Sciatic nerve (tissue), 2 donors: ENCODE measurements at regions not wholly inside any gene's neighbourhood (a gene's known extent, or its start where the extent isn't known, plus 50 kb on each side); places are given as distances from the start of the nearest gene placed in this dataset.
A peak's percentile ranks its signal among the peaks of the same experiment; 100 is the strongest.

Experiments
- ATAC-seq: fragments of 200-7000 bp; cut with Tn5 transposase; one replicate; pipeline ENCODE4 v1.9.1; 2020; ENCODE audit warnings: mild to moderate bottlenecking, moderate library complexity
- DNase-seq: peaks from one replicate; pipeline ENCODE4 v3.0.0-alpha.2; 2020; ENCODE audit warnings: low spot score
- intact Hi-C: fragments of 100-400 bp; cut with DNase I; formaldehyde crosslinking; loops from one replicate; pipeline ENCODE4 v1.14.2; 2022
- donor health status: DM: no; HTN: no; CAD: no.
- donor health status: DM: no; HTN: no; CAD: no.

DNA sequence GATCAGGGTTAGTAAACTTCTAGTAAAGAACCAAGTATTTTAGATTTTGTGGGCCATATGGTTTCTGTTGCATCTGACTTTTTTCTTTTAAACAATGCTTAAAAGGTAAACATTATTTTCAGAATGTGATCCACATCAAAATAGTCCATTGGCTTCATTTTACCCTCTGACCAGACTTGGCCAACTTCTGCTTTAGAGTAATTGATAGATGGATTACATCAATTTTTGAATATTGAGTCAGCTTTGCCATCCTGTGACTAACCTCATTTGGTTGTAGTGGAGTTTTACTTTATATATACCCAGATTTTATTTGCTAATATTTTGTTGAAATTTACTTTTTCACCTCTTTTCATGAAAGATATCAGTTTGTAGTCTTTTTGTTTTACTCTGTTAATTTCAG is 559.8 kb downstream of the TLL1 start:
- intact Hi-C loops = no loop called here
- DNase-seq (no peak), ATAC-seq (no peak)

DNA sequence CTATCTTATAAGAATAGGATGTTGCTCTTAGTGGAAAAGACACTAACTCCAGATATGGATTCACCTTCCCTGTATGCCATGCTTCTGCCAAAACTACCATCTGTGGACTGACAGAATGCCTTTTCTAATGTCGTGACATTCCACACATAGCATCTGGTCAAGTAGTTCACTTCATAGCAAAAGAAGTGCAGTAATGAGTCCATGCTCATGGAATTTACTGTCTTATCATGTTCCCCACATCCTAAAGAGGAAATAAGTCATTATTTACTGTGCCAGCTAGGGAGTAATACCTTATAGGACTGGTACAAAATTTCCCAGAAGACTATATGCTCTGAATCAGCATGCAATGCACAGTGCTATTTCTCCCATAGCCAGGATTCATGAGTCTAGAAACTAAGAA is 562.4 kb downstream of the TLL1 start:
- DNase-seq (no peak), ATAC-seq (no peak)
- intact Hi-C loops = no loop called here

DNA sequence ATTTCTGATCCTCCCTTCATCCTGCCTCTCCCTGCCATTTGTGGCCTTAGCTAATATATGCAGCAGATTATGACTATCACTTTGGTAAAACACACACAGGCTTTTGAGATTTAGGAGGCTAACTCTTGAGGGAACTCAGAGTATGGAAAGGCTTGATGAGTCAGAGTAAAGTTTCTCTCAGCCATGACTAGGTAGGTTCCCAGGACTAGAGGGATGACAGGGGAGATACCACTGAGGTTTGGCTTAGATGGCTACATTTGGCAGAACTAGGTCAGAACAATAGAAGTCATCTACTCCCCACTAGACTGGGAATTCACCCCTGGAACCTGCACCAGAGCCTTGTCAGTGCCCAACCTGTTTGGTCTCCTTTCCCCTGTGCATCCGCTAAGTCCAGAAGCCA is 585.7 kb downstream of the TLL1 start:
- intact Hi-C loops = no loop called here
- ATAC-seq (no peak), DNase-seq (no peak)

DNA sequence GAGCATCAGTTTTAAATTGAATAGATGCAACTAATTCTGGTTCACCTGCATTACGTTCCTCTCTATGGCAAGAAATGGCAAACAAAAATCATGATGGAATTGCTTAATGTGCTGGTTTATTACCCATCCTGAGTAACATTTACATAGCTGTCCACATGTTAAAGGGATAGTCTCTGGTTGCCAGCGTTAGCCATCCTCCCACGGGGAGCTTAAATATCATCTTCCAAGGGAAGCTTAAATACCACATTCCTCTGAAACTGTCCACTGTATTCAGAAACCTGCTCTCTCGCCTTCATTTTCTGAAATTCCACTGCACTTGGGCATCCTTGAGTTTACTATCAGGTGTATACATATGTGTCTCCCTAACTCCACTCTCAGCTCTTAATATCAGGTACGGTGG is 586.6 kb downstream of the TLL1 start:
- intact Hi-C loops = no loop called here
- DNase-seq = no peak
- ATAC-seq = no peak

DNA sequence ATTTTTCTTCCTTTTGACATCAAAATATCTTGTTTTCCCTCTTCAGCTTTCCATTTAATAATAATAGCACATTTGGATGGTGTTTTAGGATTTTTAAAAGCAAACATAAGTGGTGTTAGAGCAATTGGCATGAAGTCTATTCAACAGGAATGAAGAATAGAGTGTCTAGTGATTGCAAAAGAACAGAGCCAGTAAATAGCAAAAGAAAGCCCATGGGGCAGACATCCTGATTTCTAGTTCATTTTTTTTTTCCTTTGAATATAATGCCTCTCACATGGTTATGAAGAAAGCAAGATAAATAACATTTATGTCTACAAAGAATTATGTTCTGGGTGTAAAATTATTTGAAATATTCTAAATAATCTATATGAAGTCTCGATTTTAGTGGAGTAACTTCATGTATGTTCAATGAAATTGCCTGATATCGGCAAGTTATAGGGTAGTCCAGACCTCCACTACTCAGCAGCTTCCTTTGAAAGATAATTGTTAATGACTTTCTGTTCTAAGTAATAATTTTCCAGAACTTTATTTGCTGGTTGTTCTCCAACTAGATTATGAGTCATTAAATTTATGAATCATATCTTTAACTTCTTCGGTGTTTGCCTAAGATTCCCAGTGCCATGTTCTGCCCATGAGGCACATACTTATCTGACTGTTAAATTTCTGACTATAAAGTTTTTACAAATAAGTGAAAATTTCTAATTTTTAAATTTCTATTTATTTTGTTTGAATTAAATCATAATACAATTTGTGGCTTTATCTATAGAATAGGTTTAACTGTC is 587.9 kb downstream of the TLL1 start:
- ATAC-seq (no peak), DNase-seq (no peak)
- intact Hi-C loops = no loop called here

DNA sequence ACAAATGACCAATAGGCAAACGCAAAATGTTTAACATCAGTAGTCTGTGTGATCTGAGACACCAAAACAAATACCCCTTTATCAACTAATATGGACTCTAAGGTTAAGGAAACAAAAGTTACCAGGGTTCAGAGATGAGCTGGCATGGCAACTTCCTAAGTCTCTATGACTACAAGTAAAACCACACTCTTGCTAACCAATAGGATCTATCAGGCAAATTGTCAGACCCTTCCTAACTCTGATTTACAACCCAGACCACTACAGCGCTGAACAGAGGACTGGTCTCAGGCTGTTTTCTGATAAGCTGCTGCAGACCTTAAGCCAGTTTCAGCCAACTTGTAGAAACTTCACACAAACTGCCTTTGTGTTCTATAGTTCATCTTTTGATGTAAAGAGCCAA is 608.0 kb downstream of the TLL1 start:
- intact Hi-C loops = no loop called here
- DNase-seq (no peak), ATAC-seq (no peak)

DNA sequence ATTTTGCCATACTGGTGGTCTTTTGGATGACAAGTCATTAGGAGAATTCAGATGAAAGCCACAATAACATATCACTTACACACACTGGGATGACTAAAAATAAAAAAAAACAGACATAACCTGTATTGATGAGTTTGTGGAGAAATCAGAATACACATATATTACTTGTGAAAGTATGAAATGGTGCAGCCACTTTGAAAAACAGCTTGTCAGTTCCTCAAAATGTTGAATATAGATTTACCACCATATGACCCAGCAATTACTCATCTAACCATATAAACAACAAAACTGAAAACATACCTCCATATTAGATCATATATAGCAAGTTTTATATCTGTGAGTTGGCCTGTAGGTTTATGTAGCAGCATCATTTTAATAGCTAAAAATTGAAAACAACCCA is 608.7 kb downstream of the TLL1 start:
- DNase-seq = no peak
- intact Hi-C loops = no loop called here
- no peak for ATAC-seq

DNA sequence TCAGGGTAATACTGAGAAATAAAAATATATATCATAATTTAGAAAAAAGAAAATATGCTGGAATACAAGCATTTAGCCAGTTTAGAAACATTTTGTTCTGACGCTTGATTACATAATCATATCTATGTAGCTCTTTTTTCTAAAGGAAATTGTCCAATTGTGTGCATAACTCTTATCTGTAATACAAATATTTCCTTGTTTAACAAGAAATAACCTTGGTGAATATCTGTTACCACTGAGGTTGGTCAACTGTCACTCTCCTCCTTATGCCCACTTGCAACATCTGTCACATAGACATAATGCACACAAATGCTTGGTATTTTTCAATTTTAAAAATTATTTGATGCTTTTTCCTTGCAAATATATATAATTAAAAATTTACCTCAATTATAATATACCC is 609.7 kb downstream of the TLL1 start:
- ATAC-seq (no peak), DNase-seq (no peak)
- intact Hi-C loops = no loop called here

DNA sequence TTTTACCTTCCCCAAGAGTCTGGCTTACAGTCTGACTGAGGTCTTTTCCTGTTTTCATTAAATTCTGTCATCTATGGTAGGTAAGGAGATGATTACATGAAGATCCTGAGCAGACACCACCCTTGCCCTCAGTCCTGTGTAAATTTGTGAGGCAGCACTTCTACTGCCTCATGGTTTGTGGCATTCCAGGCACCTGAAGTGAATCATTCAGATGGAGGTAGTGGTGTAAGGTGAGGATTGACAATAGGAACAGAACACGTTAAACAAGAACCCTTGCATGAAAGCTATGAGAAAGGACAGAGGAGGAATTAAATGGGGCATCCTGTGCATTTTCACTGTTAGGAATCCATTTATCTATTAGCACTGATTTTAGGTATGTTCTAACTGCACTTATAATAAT is 618.6 kb downstream of the TLL1 start:
- intact Hi-C loops = no loop called here
- ATAC-seq (no peak), DNase-seq (no peak)

DNA sequence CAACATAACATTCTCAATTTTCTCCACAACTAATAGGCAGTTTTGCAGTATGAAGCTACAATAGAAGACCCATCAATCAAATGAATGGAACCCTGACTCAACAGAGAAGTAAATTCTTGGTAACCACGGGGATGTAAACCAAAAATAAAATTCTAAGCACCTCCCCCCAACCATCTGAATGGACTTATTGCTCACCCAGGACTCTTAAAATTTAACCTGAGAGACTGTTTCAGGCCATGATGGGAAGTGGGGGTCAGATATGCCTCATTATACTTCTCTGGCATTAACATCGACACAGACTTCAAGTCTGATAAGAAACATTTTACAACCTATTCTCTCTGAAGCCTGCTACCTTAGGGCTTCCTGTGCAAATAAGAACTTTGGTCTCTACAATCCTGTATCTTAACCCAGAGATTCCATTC is 620.9 kb downstream of the TLL1 start:
- DNase-seq (no peak), ATAC-seq (no peak)
- intact Hi-C loops = no loop called here

DNA sequence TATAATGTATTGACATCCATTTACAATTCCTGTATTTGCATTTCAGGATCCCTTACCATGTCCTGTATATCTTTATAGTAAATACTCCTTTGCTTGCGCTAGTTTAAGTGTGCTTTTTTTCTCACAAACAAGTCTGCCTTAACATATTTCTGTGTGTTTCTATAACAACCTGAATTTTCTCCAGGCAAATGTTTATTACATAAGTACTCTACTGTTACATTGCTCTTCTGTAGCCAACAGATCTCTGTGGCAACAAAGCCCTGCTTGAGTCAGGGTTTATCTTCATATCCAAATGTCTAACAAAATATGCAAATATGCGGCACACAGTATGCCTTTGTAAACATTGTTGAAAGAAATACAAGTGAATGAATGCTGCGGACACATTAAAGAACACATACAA is 625.5 kb downstream of the TLL1 start:
- ATAC-seq (no peak), DNase-seq (no peak)
- intact Hi-C loops = no loop called here

DNA sequence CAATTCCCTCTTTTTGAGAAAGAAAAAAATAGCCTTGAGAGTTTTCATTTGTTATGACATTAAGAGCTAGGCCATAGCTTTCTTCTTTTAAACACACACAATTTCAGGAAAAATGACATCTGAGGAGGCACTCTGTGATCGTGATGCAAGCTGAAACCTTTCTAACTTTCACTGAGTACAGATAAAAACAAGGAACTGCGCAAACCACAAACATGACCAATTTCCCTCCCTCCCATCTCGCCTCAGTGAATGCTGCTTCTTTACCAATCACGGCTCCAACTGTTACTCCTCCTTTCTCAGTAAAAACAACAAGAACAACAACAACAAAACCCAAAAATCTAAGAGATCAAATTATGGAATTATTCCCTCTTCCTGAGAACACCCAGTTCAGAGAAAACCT is 626.8 kb downstream of the TLL1 start:
- no peak for ATAC-seq
- DNase-seq = no peak
- intact Hi-C loops = no loop called here

DNA sequence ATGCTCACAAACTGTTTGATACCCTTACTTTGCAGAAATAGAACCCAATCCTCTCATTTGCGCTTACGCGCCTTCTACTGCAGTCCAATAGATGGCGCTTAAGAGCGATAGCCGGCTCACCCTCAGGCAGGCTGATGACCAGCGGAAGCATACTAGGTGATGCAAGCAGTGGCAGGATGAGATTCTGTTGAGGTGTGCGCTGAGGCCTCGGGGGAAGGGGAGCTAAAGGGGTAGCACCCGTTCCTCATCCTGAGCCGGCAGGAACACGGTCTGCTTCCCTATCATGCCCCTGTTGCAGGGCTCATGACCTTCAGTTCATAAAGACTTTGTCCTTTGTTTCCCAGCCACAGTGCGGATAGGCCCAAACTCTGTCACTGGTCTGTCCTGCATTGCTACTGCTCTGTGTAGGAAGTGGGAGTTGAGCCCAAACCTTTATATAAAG is 628.9 kb downstream of the TLL1 start:
- peak; percentile 22 for ATAC-seq
- DNase-seq = no peak
- intact Hi-C loops = no loop called here

DNA sequence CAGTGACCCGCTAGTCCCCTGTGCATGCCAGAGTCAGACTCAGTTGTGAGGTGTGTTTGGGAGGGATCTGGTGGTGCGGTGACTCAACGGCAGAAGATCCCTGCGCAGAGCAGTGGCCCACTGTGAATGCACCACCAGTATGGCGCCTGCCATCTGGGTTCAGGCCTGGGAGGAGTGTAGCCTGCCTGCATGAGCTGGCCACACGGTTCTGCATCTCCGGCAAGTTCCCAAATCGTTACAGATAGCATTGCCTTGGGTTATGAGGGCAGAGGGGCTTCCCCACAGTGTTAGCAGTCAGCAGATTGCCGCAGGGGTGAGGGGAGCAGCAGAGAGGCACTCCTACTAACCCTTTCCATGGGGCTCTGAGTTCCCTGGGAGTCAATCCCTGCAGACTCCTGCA is 629.6 kb downstream of the TLL1 start:
- DNase-seq = no peak
- ATAC-seq = no peak
- intact Hi-C loops = no loop called here

DNA sequence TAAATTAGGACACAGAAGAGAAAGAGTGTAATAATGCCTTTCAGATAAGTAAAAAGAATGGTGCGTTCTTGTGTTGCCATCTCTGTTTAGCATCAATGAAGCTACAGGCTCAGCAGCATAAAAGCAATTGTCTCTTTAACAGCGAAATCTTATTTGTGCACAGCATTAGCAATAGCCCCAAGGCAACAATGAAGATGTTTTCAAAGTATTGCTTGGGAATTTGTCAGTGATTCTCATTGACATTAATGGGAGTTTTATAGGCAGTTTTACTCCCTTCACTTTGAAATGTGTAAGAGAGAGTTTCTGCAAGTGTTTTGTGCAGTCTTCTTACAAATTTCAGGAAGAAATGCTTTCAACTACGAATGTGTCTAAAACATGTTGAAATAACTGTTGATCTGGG is 633.0 kb downstream of the TLL1 start:
- DNase-seq = no peak
- no peak for ATAC-seq
- intact Hi-C loops = no loop called here

DNA sequence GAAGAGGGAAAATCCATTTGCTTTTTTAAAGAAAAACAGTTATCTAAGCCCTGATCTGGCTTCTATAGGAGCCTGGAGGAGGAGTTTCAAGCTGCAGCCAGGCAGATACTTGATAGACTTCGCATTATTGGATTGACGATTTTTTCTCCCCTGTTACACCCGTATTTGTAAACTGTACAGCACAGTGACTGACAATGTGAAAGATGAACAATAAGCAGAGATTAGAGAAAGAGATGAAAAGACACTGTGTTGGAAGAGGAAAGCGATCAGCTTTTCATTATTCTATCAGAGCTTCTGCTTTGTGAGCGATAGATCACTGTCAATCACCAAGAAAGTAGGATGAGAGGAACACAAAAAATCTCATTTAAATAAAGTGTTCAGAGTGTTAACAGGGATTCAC is 639.2 kb downstream of the TLL1 start:
- intact Hi-C loops = loop anchor here (2.0 kb wide), 1 partner anchor 39 kb away; no protein-coding TSS in a partner anchor
- DNase-seq = no peak
- no peak for ATAC-seq

DNA sequence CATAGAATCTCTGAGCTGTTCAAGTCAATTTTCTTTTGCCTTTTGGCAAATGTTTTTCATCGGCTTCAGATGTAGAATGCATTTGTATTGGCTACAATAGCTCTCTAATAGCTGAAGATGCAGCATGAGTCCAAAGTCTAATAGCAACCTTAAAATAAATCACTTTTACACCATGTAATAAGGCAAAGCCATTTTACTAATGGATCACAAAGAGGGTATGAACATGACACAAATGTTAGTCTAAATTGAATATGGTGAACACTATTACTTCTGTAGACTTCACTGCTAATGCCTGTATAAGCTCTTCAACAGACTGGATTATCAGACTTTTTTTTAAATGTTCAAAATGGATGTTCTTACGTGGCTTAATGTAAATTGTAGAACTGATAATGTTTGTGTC is 645.3 kb downstream of the TLL1 start:
- DNase-seq (no peak), ATAC-seq (no peak)
- intact Hi-C loops = no loop called here

DNA sequence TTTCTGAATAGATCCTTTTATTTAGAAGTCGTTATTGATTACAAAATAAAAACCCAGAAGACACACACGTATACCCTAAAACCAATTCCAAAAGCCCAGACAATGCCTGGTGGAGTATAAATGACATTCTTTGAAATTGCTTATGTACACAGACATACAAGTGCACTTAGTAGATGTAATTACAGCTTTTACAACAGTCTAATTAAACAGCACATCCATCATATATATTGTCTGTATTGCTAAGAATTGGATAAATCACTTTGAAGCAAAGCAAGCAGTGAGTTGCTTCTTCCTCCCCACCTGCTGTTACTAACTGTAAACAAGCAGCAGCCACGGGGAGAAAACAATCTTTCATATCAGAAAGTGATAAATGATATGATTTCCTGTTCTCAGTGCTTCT is 645.7 kb downstream of the TLL1 start:
- no peak for ATAC-seq
- intact Hi-C loops = no loop called here
- DNase-seq = no peak

DNA sequence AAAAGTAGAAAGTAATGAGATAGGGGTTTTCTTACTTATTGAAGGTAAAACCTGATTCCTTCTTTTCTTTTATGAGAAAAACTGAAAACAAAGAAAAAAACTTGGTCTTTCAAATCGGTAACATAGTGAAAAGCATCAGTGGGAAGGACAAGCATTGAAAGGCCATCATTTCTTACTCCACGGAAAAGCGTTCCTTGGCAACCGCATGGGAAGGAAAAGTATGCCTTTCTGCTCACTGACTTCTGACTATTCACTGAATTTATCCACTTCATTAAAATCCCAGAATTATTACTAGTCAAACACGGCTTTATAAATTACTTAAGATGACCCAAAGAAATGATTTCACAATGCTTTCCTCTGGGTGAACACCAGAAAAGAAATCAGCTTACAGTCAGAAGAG is 646.7 kb downstream of the TLL1 start:
- no peak for ATAC-seq
- no peak for DNase-seq
- intact Hi-C loops = no loop called here

DNA sequence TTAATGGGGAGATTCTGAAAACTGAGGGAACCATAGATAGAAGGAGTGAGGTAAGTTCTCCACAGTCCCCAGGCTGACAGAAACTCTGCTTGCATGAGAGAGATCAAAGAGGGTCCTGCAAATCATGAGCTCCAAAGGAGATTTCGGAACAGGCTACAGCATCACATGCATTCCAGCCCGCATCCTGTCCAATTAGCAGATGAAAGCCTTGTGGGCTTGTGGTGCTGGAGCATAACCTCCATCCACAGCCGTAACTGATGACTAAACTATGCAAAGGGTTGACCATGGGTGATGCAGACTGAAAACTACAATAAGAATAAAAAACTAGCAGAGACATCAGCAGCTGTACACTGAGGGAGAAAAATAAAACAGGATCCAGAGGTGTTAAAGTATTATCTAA is 654.5 kb downstream of the TLL1 start:
- ATAC-seq (no peak), DNase-seq (no peak)
- intact Hi-C loops = no loop called here

DNA sequence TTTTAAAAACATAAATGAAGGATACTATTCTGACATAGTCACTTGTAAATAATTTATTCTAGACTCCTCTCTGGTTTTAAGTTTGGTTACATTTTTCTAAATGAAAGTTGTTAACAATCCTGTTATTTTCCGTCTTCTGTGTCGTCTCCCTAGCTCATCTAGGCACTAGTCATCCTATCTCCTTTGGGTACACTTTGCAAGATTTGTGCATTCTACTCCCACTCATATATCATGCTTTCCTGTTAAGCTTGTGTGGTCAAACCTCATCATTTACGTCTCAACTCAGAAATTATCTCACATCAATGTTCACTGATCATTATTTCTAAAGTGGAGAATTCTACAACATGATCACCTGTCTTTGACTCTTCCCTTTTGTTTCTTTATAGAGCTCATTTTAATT is 658.7 kb downstream of the TLL1 start:
- intact Hi-C loops = no loop called here

More for the DNA sequence above, 658.7 kb downstream of the TLL1 start:
- DNase-seq (no peak), ATAC-seq (no peak)
